NCI-H524 (cell line): ENCODE measurements at regions not wholly inside any gene's neighbourhood (a gene's known extent, or its start where the extent isn't known, plus 50 kb on each side); places are given as distances from the start of the nearest gene placed in this dataset.

Experiments
- DNase-seq, 2 experiments: peaks; one replicate each; lab custom pipeline; 2025; lab: John Stamatoyannopoulos, UW

GRCh38 chr18:43572163-43572562 is 294.9 kb upstream of the SYT4 start:
- no peak for DNase-seq

DNA sequence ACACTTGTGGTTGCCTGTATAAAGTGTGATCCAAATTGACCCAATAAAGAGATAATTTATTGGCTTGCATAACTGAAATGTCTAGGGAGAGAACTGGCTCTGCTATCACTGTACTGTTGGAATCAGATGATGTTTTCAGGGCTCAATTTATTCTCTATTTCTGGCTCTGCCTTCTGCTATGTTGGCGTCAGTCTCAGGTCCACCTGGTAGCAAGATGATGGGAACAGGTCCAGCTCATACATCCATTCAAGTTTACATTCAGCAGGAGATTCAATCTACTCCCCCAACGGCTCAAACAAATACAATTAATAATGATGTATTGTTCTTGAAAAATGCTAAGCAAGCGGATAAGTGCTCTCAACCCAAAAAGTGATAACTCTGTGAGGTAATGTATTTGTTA is 297.7 kb upstream of the SYT4 start:
- no peak for DNase-seq

- no peak for DNase-seq
Observed at GRCh38 chr18:43578211-43578610, 300.9 kb upstream of the SYT4 start.

GRCh38 chr18:43578706-43579105 is 301.4 kb upstream of the SYT4 start:
- DNase-seq = no peak

- no peak for DNase-seq
Observed at GRCh38 chr18:43581936-43582519, 304.7 kb upstream of the SYT4 start.

DNA sequence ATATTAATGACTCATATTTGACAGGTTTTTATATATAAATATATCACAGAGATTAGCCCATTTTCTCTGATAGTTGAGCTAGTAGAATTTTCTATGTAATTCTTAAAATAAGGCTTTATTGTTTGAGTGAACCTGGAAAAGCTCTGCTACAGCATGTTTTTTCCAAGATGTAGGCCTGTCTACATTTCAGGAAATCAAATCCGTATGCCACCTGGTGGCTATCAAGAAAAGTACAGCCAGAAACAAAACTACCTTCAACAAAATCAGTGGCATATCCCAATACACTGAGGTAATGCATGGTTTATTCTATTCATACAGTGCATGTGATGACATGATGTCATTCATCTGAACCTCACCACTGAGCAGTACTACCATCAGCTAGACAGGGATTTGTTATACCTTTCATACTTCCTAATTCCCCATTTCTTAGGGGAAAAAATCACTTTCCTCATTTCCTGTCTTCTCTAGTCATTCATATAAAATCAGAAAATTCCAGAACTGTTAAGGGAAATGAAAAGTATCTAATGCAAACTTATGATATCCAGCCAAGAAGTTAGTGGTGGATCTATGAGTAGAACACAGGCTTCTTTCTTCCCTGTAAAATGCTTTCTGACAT is 310.4 kb upstream of the SYT4 start:
- peak in 1 of 2 experiments; percentile 53 for DNase-seq

- DNase-seq = no peak
Observed at GRCh38 chr18:43588838-43589237, 311.5 kb upstream of the SYT4 start.

DNA sequence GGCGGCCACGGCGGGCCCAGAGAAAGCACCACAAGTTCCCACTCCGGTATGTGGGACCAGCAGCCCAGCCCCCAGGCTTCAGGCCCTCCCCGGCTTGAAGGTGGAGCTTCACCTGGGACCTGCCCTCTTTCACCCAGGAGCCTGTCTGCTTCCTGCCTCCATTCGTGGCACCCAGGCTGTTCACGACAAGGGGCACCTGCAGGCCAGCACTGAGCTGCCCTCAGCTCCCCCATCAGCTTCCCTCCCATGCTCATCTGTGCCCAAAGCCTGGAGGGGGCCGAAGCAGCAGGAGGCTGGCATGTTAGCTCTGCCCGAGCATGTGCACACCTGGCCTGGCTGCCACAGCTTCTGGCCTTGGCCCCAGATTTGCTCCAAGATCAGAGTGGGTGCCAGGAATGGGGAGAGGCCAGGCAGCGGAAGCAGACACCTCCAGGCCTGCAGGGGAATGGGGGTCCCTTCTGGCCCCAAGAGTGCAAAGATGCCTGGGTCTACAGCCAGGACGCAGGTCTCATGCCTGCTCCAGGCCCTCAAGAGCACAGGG is 312.4 kb upstream of the SYT4 start:
- no peak for DNase-seq

- no peak for DNase-seq
Observed at GRCh38 chr18:43590182-43590903, 313.1 kb upstream of the SYT4 start.

GRCh38 chr18:43592269-43592668 is 315.0 kb upstream of the SYT4 start:
- no peak for DNase-seq

- peak in 1 of 2 experiments; percentile 66 for DNase-seq
Observed at GRCh38 chr18:43596105-43596712, 318.9 kb upstream of the SYT4 start.

DNA sequence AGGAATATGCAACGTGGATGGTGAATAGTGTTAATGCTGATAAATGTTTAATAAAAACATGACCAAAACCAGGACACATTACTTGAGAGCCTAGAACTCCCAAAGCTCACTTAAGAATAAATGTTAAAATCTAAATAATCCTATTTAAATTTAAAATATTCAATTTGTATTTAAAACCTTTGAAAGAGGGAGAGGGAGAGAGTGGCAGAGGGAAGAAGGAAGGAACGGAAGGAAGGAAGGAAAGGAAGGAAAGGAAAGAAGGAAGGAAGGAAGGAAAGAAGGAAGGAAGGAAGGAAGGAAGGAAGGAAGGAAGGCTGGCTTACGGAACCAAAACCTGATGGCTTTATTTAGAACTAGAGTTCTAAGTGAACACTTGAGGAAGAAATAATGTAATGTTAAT is 324.1 kb upstream of the SYT4 start:
- no peak for DNase-seq

DNA sequence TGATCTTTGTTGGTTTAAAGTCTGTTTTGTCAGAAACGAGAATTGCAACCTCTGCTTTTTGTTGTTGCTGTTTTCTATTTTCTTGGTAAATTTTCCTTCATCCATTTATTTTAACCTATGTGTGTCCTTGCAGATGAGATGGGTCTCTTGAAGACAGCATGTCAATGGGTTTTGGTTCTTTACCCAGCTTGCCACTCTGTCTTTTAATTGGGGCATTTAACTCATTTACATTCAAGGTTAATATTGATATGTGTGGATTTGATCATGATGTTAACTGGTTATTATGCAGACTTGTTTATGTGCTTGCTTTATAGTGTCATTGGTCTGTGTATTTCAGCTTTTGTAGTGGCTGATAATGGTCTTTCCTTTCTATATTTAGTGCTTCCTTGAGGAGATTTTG is 327.9 kb upstream of the SYT4 start:
- DNase-seq = no peak

- peak in 1 of 2 experiments; percentile 67 for DNase-seq
Observed at GRCh38 chr18:43606795-43607194, 329.5 kb upstream of the SYT4 start.

DNA sequence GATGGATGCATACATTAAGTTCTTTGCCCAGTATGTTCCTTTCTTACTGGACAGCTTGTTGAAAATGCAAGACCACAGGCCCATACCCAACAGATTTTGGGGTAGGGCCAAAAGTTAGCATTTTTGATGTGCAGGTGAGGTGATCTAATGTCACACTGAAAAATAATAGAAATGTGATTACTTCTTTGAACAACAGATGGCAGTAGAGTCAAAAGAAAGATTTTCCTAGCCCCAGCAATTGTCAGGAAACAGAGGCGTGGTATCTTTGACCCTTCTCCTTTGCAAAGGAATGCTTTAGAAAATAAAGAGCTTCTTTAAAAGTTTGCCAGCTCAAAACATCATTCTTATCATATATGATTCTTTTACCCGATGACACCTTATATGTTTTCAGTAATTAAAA is 343.6 kb upstream of the SYT4 start:
- DNase-seq = peak in 1 of 2 experiments; percentile 43

GRCh38 chr18:43622024-43622423 is 344.7 kb upstream of the SYT4 start:
- DNase-seq = no peak

- DNase-seq = no peak
Observed at GRCh38 chr18:43625582-43625981, 348.3 kb upstream of the SYT4 start.

DNA sequence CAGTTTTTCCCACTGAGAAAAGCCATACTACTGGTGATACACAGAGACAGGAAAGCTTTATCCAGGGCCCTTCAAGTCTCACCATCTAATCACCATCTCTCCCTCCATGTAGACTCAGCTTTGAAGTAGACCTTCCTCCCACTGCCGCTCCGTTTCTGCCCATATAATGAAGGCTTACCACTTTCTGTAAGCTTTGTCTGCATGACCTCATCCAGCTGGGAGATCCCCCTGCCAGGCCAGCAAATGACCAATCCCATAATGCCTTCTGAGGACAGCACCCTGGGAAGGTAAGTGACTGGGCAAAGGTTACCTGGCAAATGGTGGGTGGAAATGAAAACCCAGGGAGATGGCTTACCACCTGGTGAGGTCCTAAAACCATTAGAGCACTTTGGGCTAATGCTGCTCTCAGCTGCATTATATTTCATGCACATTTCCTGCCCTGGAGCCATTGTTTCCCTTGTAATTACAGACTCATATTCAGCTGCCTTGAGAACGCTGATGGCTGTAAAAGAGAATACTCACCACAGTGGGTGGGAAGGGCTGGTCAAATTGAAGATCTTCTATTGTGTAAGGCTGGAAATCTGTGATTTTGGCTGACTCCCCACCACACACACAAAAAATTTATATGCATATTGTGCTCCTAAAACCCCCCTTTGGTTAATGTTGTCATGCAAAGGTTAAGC is 350.7 kb upstream of the SYT4 start:
- no peak for DNase-seq

DNA sequence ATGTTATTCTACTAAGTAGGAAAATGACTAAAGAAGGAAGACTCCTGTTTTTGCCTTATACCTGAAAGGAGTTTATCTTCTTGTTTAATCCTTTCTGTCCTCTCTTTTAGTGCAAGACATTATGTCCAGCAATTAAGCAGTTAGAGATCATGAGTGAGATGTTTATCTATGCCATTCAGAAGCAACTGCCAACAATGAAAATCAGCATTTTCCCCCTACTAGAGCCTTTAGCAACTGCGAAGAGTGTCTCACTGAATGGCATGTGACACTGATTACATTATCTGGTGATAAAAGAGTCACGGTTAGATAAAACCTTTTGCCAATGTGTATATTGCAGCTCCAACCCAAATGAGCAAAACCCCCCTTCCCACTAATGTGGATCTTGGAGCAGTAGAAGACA is 357.7 kb upstream of the SYT4 start:
- no peak for DNase-seq

- DNase-seq = no peak
Observed at GRCh38 chr18:43635397-43635796, 358.1 kb upstream of the SYT4 start.

DNA sequence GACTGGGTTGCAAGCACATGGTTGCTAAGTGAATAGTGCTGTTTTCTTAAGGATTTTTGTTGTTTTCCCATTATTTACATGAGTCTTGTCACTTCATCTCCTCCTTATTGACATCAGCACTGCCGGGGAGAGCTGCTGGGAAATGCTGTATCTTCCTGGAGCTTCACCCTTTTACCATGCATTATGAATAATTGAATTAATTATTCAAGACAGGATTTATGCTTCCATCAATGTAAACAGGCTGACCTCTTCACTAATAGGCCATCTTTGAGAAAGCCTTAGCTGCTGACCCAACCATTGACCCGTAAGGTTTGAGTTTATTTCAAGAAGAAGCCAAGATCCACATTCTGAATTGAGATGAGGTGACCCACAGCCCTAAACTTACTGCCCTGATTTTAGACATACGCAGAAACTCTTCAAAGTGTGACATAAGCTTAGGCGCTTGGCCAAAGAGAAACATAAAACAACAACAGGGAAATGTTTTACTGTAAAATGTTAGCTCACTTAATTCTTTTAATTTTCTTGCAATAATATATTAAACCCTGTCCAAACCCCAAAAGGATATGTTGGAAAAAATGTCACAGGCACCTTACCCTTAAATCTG is 365.5 kb upstream of the SYT4 start:
- DNase-seq = no peak

GRCh38 chr18:43648002-43648401 is 370.7 kb upstream of the SYT4 start:
- DNase-seq = no peak
